Endodermal cell (in vitro differentiated cells): ENCODE measurements at regions not wholly inside any gene's neighbourhood (a gene's known extent, or its start where the extent isn't known, plus 50 kb on each side); places are given as distances from the start of the nearest gene placed in this dataset.

ENCODE experiments used
- DNase-seq: peaks from one replicate; pipeline ENCODE4 v3.0.0-alpha.2; 2017
- H3K27ac ChIP-seq: 2 replicates; pipeline ENCODE4 v1.5.1; 2013; ENCODE audit warnings: mild to moderate bottlenecking, low read depth, low read length, moderate library complexity
- H3K27me3 ChIP-seq: 2 replicates; pipeline ENCODE4 v1.6.1; 2013; ENCODE audit warnings: mild to moderate bottlenecking, low read length, moderate library complexity; ENCODE audit not compliant: insufficient read depth, control insufficient read depth, poor library complexity, severe bottlenecking
- H3K36me3 ChIP-seq: 2 replicates; pipeline ENCODE4 v1.7.0; 2013; ENCODE audit warnings: mild to moderate bottlenecking, low read length, moderate library complexity; ENCODE audit not compliant: control insufficient read depth, insufficient read depth
- H3K4me1 ChIP-seq: one replicate; pipeline ENCODE4 v1.7.0; 2013; ENCODE audit warnings: low read length; ENCODE audit not compliant: control insufficient read depth, insufficient read depth
- H3K4me3 ChIP-seq: 2 replicates; pipeline ENCODE4 v1.5.1; 2013; ENCODE audit warnings: mild to moderate bottlenecking, low read length, moderate library complexity
- H3K9ac ChIP-seq: 2 replicates; pipeline ENCODE4 v1.6.1; 2013; ENCODE audit warnings: mild to moderate bottlenecking, low read length, moderate library complexity; ENCODE audit not compliant: poor library complexity, severe bottlenecking; ENCODE audit errors: extremely low read depth
- H3K9me3 ChIP-seq: 2 replicates; pipeline ENCODE4 v1.6.1; 2013; ENCODE audit warnings: mild to moderate bottlenecking, low read length, moderate library complexity; ENCODE audit not compliant: control insufficient read depth
- H3K27ac Mint-ChIP-seq: 2 replicates; pipeline ENCODE4 v1.8.0; 2020; ENCODE audit warnings: mixed read lengths
- H3K27me3 Mint-ChIP-seq: 2 replicates; pipeline ENCODE4 v1.8.0; 2021; ENCODE audit warnings: mild to moderate bottlenecking, mixed read lengths; ENCODE audit not compliant: insufficient read depth
- H3K36me3 Mint-ChIP-seq: 2 replicates; pipeline ENCODE4 v1.8.0; 2020; ENCODE audit warnings: low read depth, mixed read lengths
- H3K4me1 Mint-ChIP-seq: 2 replicates; pipeline ENCODE4 v1.8.0; 2020; ENCODE audit warnings: mixed read lengths
- H3K4me3 Mint-ChIP-seq: 2 replicates; pipeline ENCODE4 v1.8.0; 2020; ENCODE audit warnings: mild to moderate bottlenecking, moderate library complexity, mixed read lengths
- H3K9me3 Mint-ChIP-seq: 2 replicates; pipeline ENCODE4 v1.8.0; 2020; ENCODE audit warnings: mild to moderate bottlenecking, mixed read lengths
- CTCF ChIP-seq: fragments of 200-600 bp; sonication (generic); conservative IDR thresholded peaks from 2 replicates; pipeline ENCODE4 v1.5.0; 2021; ENCODE audit warnings: antibody characterized with exemption, mild to moderate bottlenecking
- WGBS, 2 experiments: methylation state at CpG; one replicate each; pipeline versions ENCODE4 v1.1.5 to v1.1.7; 2013; ENCODE audit warnings: missing lambda C conversion rate in 2 of 2, mixed read lengths in 1 of 2; ENCODE audit not compliant: insufficient coverage in 1 of 2, insufficient read length in 1 of 2; 5-methylcytosine and 5-hydroxymethylcytosine counted together

- WGBS, 2 experiments: 94 to 98% methylated on average over 4 of the region's 4 CpGs
- H3K36me3 Mint-ChIP-seq: no peaks in the 10 kb centered on the region
Observed at GRCh38 chr2:34414856-34415255, 815.8 kb upstream of the FAM98A start.

GRCh38 chr2:34408100-34408499 is 809.0 kb upstream of the FAM98A start:
- H3K4me1 ChIP-seq: no peaks in the 10 kb centered on the region
- peaks cover 5% of the 10 kb centered on the region for H3K9me3 Mint-ChIP-seq
- H3K27me3 ChIP-seq: no peaks in the 10 kb centered on the region
- 74 to 87% methylated on average over 4 of the region's 4 CpGs for WGBS, 2 experiments
- no peak overlapping the region for H3K27ac Mint-ChIP-seq
- no peaks in the 10 kb centered on the region for H3K27me3 Mint-ChIP-seq
- H3K4me3 Mint-ChIP-seq: no peak overlapping the region
- TF ChIP-seq CTCF: no peak
- H3K9me3 ChIP-seq: peaks cover 7% of the 10 kb centered on the region
- no peak overlapping the region for H3K27ac ChIP-seq
- H3K36me3 Mint-ChIP-seq: no peaks in the 10 kb centered on the region
- no peak overlapping the region for H3K4me3 ChIP-seq
- H3K4me1 Mint-ChIP-seq: no peaks in the 10 kb centered on the region
- no peak for DNase-seq
- H3K9ac ChIP-seq: no peak overlapping the region
- no peaks in the 10 kb centered on the region for H3K36me3 ChIP-seq

More at GRCh38 chr2:34414856-34415255, 815.8 kb upstream of the FAM98A start:
- Histone ChIP-seq H3K9me3 (peaks cover 14% of the 10 kb centered on the region), H3K27me3 (no peaks in the 10 kb centered on the region), H3K9ac (no peak overlapping the region), H3K27ac (no peak overlapping the region), H3K4me1 (no peaks in the 10 kb centered on the region), H3K36me3 (no peaks in the 10 kb centered on the region), H3K4me3 (no peak overlapping the region)
- Mint-ChIP-seq H3K4me3 (no peak overlapping the region), H3K27me3 (no peaks in the 10 kb centered on the region), H3K4me1 (peaks cover 9% of the 10 kb centered on the region), H3K27ac (no peak overlapping the region), H3K9me3 (peaks cover 18% of the 10 kb centered on the region)
- no peak for DNase-seq
- no peak for TF ChIP-seq CTCF

GRCh38 chr2:34403512-34403911 is 804.4 kb upstream of the FAM98A start:
- Histone ChIP-seq H3K36me3 (no peaks in the 10 kb centered on the region), H3K27ac (no peak overlapping the region), H3K27me3 (no peaks in the 10 kb centered on the region), H3K9me3 (no peaks in the 10 kb centered on the region), H3K4me3 (no peak overlapping the region), H3K9ac (no peak overlapping the region), H3K4me1 (no peaks in the 10 kb centered on the region)
- H3K4me1 Mint-ChIP-seq: no peaks in the 10 kb centered on the region
- H3K36me3 Mint-ChIP-seq: no peaks in the 10 kb centered on the region
- no peaks in the 10 kb centered on the region for H3K9me3 Mint-ChIP-seq
- no peak for TF ChIP-seq CTCF
- no peak overlapping the region for H3K4me3 Mint-ChIP-seq
- no peak for DNase-seq
- WGBS, 2 experiments: no CpG with 5 or more reads among the region's 2 CpGs
- no peak overlapping the region for H3K27ac Mint-ChIP-seq
- H3K27me3 Mint-ChIP-seq: no peaks in the 10 kb centered on the region
